ENCODE measurements at regions not wholly inside any gene's neighbourhood (a gene's known extent, or its start where the extent isn't known, plus 50 kb on each side); places are given as distances from the start of the nearest gene placed in this dataset.

- TF ChIP-seq CTCF (IDR thresholded peaks at IDR 0.05; ENCODE audit: extremely low read depth in 1 of 2, insufficient read depth in 1 of 2, low read depth in 1 of 2, low read length in 2 of 2) (no peak), EZH2 (IDR thresholded peaks at IDR 0.05; ENCODE audit: borderline replicate concordance, low read depth, low read length, severe bottlenecking) (no peak), POLR2A (IDR thresholded peaks at IDR 0.05; ENCODE audit: low read depth, low read length) (no peak)
Measured at GRCh38 chr9:27676827-27677226, 103.5 kb upstream of the C9orf72 start.
